Choroid plexus epithelial cell (primary cell): ENCODE measurements at regions not wholly inside any gene's neighbourhood (a gene's known extent, or its start where the extent isn't known, plus 50 kb on each side); places are given as distances from the start of the nearest gene placed in this dataset.
A peak's percentile ranks its signal among the peaks of the same experiment; 100 is the strongest.

Experiments
- DNase-seq: peaks from one replicate; pipeline ENCODE4 v3.0.0-alpha.2; 2010; ENCODE audit warnings: low read depth
- H3K4me3 ChIP-seq: 2 replicates; pipeline ENCODE4 v1.5.1; 2011; ENCODE audit warnings: low read depth, mild to moderate bottlenecking, control low read depth, low read length, moderate library complexity
- CTCF ChIP-seq: conservative IDR thresholded peaks from 2 replicates; pipeline ENCODE4 v1.5.1; 2011; ENCODE audit warnings: low read depth, mild to moderate bottlenecking, control low read depth, inconsistent platforms, low read length, moderate library complexity

GRCh38 chr1:98382586-98382985, 278.9 kb upstream of the SNX7 start:
- DNase-seq: no peak
- TF ChIP-seq CTCF: no peak
- no peak overlapping the region for H3K4me3 ChIP-seq

- no peak overlapping the region for H3K4me3 ChIP-seq
- no peak for TF ChIP-seq CTCF
- no peak for DNase-seq
Observed at GRCh38 chr1:98374098-98374497, 287.4 kb upstream of the SNX7 start.

- TF ChIP-seq CTCF: no peak
- DNase-seq: no peak
- no peak overlapping the region for H3K4me3 ChIP-seq
Observed at GRCh38 chr1:98373056-98373455, 288.5 kb upstream of the SNX7 start.

GRCh38 chr1:98371764-98372163, 289.8 kb upstream of the SNX7 start:
- no peak overlapping the region for H3K4me3 ChIP-seq
- TF ChIP-seq CTCF: no peak
- DNase-seq: no peak

- no peak for TF ChIP-seq CTCF
- no peak overlapping the region for H3K4me3 ChIP-seq
- DNase-seq: peak; percentile 17
Observed at GRCh38 chr1:98369463-98369862, 292.1 kb upstream of the SNX7 start.

GRCh38 chr1:98368995-98369394, 292.5 kb upstream of the SNX7 start:
- no peak for TF ChIP-seq CTCF
- DNase-seq: no peak
- H3K4me3 ChIP-seq: no peak overlapping the region

- TF ChIP-seq CTCF: no peak
- no peak overlapping the region for H3K4me3 ChIP-seq
- DNase-seq: no peak
Observed at GRCh38 chr1:98367426-98367825, 294.1 kb upstream of the SNX7 start.
